ENCODE measurements at regions not wholly inside any gene's neighbourhood (a gene's known extent, or its start where the extent isn't known, plus 50 kb on each side); places are given as distances from the start of the nearest gene placed in this dataset.

DNA sequence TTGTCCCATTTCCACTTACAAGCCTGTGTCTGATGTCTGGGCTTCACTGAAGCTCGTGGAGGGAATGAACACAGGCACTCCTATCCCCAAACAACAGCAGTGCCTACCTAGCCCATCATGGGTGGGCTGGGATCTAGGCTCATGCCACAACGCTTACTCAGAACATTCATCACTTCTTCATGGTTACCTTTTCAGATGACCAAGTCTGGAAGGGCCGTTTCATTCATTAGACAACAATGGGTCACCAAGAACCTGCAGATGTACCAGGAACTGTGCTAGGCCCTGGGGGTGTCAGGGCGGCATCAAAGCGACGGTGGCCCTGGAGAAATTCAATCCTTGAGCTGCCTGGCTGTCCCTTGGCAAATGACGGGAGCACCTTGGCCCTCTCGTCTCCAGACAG is 64.9 kb upstream of the FZD10 start:
- Histone ChIP-seq H3K27ac (no peak overlapping the region), H3K36me3 (ENCODE audit: insufficient read depth in 1 of 2, low read depth in 1 of 2) (no peaks in the 10 kb centered on the region), H3K9me3 (no peaks in the 10 kb centered on the region), H3K27me3 (ENCODE audit: insufficient read depth in 3 of 3, low read length in 2 of 3) (peaks cover 0 to 4% (median 0%) of the 10 kb centered on the region in 3 donors), H3K4me1 (no peaks in the 10 kb centered on the region), H3K4me3 (no peak overlapping the region)
- ATAC-seq (no peak), DNase-seq (no peak)
- intact Hi-C loops (cut with DNase I): no loop called here
- TF ChIP-seq CTCF (IDR thresholded peaks at IDR 0.05): no peak
- 74 to 80% (median 77%) methylated on average over 8 of the region's 8 CpGs for WGBS, 3 donors

GRCh38 chr12:130097798-130098255 is 64.4 kb upstream of the FZD10 start:
- WGBS, 3 donors: 68 to 72% (median 69%) methylated on average over 8 of the region's 8 CpGs
- no peak overlapping the region for H3K27ac ChIP-seq
- no peaks in the 10 kb centered on the region for H3K4me1 ChIP-seq
- no peaks in the 10 kb centered on the region for H3K36me3 ChIP-seq (ENCODE audit: insufficient read depth in 1 of 2, low read depth in 1 of 2)
- TF ChIP-seq CTCF (IDR thresholded peaks at IDR 0.05): no peak
- no peak overlapping the region for H3K4me3 ChIP-seq
- DNase-seq (no peak), ATAC-seq (no peak)
- no peaks in the 10 kb centered on the region for H3K9me3 ChIP-seq
- intact Hi-C loops (cut with DNase I): no loop called here
- H3K27me3 ChIP-seq (ENCODE audit: insufficient read depth in 3 of 3, low read length in 2 of 3): peaks cover 0 to 4% (median 0%) of the 10 kb centered on the region in 3 donors

GRCh38 chr12:130098301-130099005 is 63.8 kb upstream of the FZD10 start:
- Histone ChIP-seq H3K27me3 (ENCODE audit: insufficient read depth in 3 of 3, low read length in 2 of 3) (peaks cover 0 to 4% (median 0%) of the 10 kb centered on the region in 3 donors), H3K9me3 (no peaks in the 10 kb centered on the region), H3K27ac (no peak overlapping the region), H3K4me1 (no peaks in the 10 kb centered on the region), H3K36me3 (ENCODE audit: insufficient read depth in 1 of 2, low read depth in 1 of 2) (no peaks in the 10 kb centered on the region), H3K4me3 (no peak overlapping the region)
- no peak for DNase-seq
- TF ChIP-seq CTCF (IDR thresholded peaks at IDR 0.05): no peak
- intact Hi-C loops (cut with DNase I): no loop called here
- WGBS, 3 donors: 93 to 96% (median 94%) methylated on average over 11 of the region's 11 CpGs
- no peak for ATAC-seq

- 50 to 60% (median 60%) methylated on average over 8 of the region's 8 CpGs for WGBS, 3 donors
- no peaks in the 10 kb centered on the region for H3K4me1 ChIP-seq
- H3K36me3 ChIP-seq (ENCODE audit: insufficient read depth in 1 of 2, low read depth in 1 of 2): no peaks in the 10 kb centered on the region
- H3K27me3 ChIP-seq (ENCODE audit: insufficient read depth in 3 of 3, low read length in 2 of 3): peaks cover 0 to 6% (median 4%) of the 10 kb centered on the region in 3 donors
- intact Hi-C loops (cut with DNase I): no loop called here
- no peak overlapping the region for H3K27ac ChIP-seq
- no peak for TF ChIP-seq CTCF (IDR thresholded peaks at IDR 0.05)
- no peak overlapping the region for H3K4me3 ChIP-seq
- no peaks in the 10 kb centered on the region for H3K9me3 ChIP-seq
- ATAC-seq: no peak
- no peak for DNase-seq
These were observed 61.5 kb upstream of the FZD10 start for GRCh38 chr12:130100634-130101362.

Data from psoas muscle (tissue), 7 donors.